ENCODE measurements at regions not wholly inside any gene's neighbourhood (a gene's known extent, or its start where the extent isn't known, plus 50 kb on each side); places are given as distances from the start of the nearest gene placed in this dataset.
A peak's percentile ranks its signal among the peaks of the same experiment; 100 is the strongest.

DNA sequence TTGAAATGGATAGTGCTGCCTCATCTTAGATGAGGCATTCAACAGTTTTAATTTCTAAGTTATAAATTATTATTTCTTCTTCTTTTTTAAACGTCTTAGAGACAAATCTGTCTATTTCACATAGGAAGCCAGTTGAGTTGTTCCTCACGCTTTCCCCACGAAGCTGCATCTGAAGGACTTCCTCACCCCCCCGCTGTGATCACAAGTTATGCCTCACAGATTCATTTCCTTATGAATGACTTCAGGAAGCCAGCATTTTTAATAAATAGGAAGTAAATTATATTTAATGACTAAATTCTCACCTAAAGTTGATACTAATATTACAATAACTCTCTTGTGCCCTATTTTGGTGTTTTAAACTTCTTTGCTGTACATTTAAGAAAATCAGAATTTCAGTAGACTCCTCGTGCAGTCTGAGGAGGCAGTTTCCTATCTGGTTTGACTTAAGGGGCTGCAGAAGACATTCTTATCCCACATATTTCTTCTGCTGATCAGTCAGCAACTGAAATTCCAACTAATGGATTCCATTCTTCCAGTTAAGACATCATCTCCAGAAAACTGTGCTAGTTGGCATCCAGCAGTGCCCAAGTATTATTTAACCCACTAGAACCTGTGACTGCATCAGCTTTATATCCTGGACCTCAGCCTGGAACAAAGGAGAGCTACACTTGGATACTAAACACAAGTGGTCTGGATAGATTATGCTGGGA lies 182.7 kb upstream of the CCN2 start:
- H3K36me3 ChIP-seq (ENCODE audit: control insufficient read depth, insufficient read depth, low read length) = no peaks in the 10 kb centered on the region
- H3K4me1 ChIP-seq (ENCODE audit: control insufficient read depth, insufficient read depth, low read length) = peaks cover 26% of the 10 kb centered on the region
- no peaks in the 10 kb centered on the region for H3K9me3 ChIP-seq (ENCODE audit: control insufficient read depth, low read length)
- no peak overlapping the region for H3K9ac ChIP-seq (ENCODE audit: low read length)
- H3K4me3 ChIP-seq (ENCODE audit: low read length) = no peak overlapping the region
- H3K27me3 ChIP-seq (ENCODE audit: control insufficient read depth, insufficient read depth, low read length) = no peaks in the 10 kb centered on the region

- no peaks in the 10 kb centered on the region for H3K36me3 ChIP-seq (ENCODE audit: control insufficient read depth, insufficient read depth, low read length)
- peaks cover 26% of the 10 kb centered on the region for H3K4me1 ChIP-seq (ENCODE audit: control insufficient read depth, insufficient read depth, low read length)
- H3K9me3 ChIP-seq (ENCODE audit: control insufficient read depth, low read length) = no peaks in the 10 kb centered on the region
- H3K27me3 ChIP-seq (ENCODE audit: control insufficient read depth, insufficient read depth, low read length) = no peaks in the 10 kb centered on the region
- H3K4me3 ChIP-seq (ENCODE audit: low read length) = no peak overlapping the region
- H3K9ac ChIP-seq (ENCODE audit: low read length) = no peak overlapping the region
These were observed 181.9 kb upstream of the CCN2 start for GRCh38 chr6:132132924-132133639.

DNA sequence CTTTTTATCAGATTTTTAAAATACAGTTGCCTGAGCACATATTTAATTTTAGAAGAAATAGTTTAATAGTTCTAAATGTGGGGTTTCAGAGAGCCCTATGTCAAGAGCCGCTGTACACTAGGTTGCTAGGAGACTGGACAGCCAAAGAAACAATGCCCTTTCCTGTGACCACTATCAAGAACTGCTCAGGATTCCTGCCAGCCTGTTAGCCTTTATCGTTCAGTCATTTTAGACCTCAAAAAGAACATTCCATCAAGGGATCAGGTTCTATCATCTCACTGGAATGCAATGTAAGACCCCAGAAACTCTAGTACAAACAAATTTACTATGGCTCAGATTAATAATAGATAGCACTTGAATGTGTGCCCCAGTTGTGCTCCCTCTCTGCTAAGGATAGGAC lies 181.2 kb upstream of the CCN2 start:
- Histone ChIP-seq H3K9me3 (ENCODE audit: control insufficient read depth, low read length) (no peaks in the 10 kb centered on the region), H3K36me3 (ENCODE audit: control insufficient read depth, insufficient read depth, low read length) (no peaks in the 10 kb centered on the region), H3K9ac (ENCODE audit: low read length) (no peak overlapping the region), H3K27me3 (ENCODE audit: control insufficient read depth, insufficient read depth, low read length) (no peaks in the 10 kb centered on the region), H3K4me1 (ENCODE audit: control insufficient read depth, insufficient read depth, low read length) (peaks cover 26% of the 10 kb centered on the region), H3K4me3 (ENCODE audit: low read length) (no peak overlapping the region)

GRCh38 chr6:132131758-132132157 lies 180.6 kb upstream of the CCN2 start:
- peaks cover 26% of the 10 kb centered on the region for H3K4me1 ChIP-seq (ENCODE audit: control insufficient read depth, insufficient read depth, low read length)
- no peak overlapping the region for H3K9ac ChIP-seq (ENCODE audit: low read length)
- no peaks in the 10 kb centered on the region for H3K9me3 ChIP-seq (ENCODE audit: control insufficient read depth, low read length)
- H3K4me3 ChIP-seq (ENCODE audit: low read length) = no peak overlapping the region
- H3K36me3 ChIP-seq (ENCODE audit: control insufficient read depth, insufficient read depth, low read length) = no peaks in the 10 kb centered on the region
- H3K27me3 ChIP-seq (ENCODE audit: control insufficient read depth, insufficient read depth, low read length) = no peaks in the 10 kb centered on the region

GRCh38 chr6:132131351-132131750 lies 180.2 kb upstream of the CCN2 start:
- H3K9me3 ChIP-seq (ENCODE audit: control insufficient read depth, low read length) = no peaks in the 10 kb centered on the region
- H3K4me3 ChIP-seq (ENCODE audit: low read length) = no peak overlapping the region
- peak overlapping the region; percentile 13 for H3K9ac ChIP-seq (ENCODE audit: low read length)

GRCh38 chr6:132130626-132131298 lies 179.6 kb upstream of the CCN2 start:
- Histone ChIP-seq H3K27me3 (ENCODE audit: control insufficient read depth, insufficient read depth, low read length) (no peaks in the 10 kb centered on the region), H3K9ac (ENCODE audit: low read length) (peak overlapping the region; percentile 13), H3K4me3 (ENCODE audit: low read length) (no peak overlapping the region), H3K4me1 (ENCODE audit: control insufficient read depth, insufficient read depth, low read length) (peaks cover 26% of the 10 kb centered on the region), H3K9me3 (ENCODE audit: control insufficient read depth, low read length) (no peaks in the 10 kb centered on the region), H3K36me3 (ENCODE audit: control insufficient read depth, insufficient read depth, low read length) (no peaks in the 10 kb centered on the region)

More at GRCh38 chr6:132131351-132131750, 180.2 kb upstream of the CCN2 start:
- Histone ChIP-seq H3K4me1 (ENCODE audit: control insufficient read depth, insufficient read depth, low read length) (peaks cover 26% of the 10 kb centered on the region), H3K27me3 (ENCODE audit: control insufficient read depth, insufficient read depth, low read length) (no peaks in the 10 kb centered on the region), H3K36me3 (ENCODE audit: control insufficient read depth, insufficient read depth, low read length) (no peaks in the 10 kb centered on the region)

GRCh38 chr6:132128424-132128823 lies 177.3 kb upstream of the CCN2 start:
- H3K4me1 ChIP-seq (ENCODE audit: control insufficient read depth, insufficient read depth, low read length) = peaks cover 26% of the 10 kb centered on the region

DNA sequence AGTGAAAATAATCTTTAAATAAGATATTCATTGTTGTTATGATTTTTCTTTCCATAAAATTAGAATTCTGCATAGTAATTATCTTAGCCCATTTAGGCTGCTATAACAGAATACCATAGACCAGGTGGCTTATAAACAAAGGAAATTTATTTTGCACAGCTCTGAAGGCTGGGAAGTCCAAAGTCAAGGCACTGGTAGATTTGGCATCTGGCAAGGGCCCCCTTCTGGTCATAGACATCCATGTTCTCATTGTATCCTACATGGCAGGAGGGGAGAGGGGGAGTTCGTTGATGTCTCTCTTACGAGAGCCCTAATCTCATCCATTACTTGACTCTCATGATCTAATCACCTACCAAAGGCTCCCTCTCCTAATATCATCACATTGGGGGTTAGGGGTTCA lies 175.0 kb upstream of the CCN2 start:
- H3K4me3 ChIP-seq (ENCODE audit: low read length) = no peak overlapping the region
- no peak overlapping the region for H3K9ac ChIP-seq (ENCODE audit: low read length)
- no peaks in the 10 kb centered on the region for H3K27me3 ChIP-seq (ENCODE audit: control insufficient read depth, insufficient read depth, low read length)
- peaks cover 6% of the 10 kb centered on the region for H3K4me1 ChIP-seq (ENCODE audit: control insufficient read depth, insufficient read depth, low read length)
- no peaks in the 10 kb centered on the region for H3K36me3 ChIP-seq (ENCODE audit: control insufficient read depth, insufficient read depth, low read length)
- no peaks in the 10 kb centered on the region for H3K9me3 ChIP-seq (ENCODE audit: control insufficient read depth, low read length)

More at GRCh38 chr6:132128424-132128823, 177.3 kb upstream of the CCN2 start:
- H3K27me3 ChIP-seq (ENCODE audit: control insufficient read depth, insufficient read depth, low read length) = no peaks in the 10 kb centered on the region
- H3K36me3 ChIP-seq (ENCODE audit: control insufficient read depth, insufficient read depth, low read length) = no peaks in the 10 kb centered on the region
- no peak overlapping the region for H3K9ac ChIP-seq (ENCODE audit: low read length)
- H3K9me3 ChIP-seq (ENCODE audit: control insufficient read depth, low read length) = no peaks in the 10 kb centered on the region
- H3K4me3 ChIP-seq (ENCODE audit: low read length) = no peak overlapping the region

DNA sequence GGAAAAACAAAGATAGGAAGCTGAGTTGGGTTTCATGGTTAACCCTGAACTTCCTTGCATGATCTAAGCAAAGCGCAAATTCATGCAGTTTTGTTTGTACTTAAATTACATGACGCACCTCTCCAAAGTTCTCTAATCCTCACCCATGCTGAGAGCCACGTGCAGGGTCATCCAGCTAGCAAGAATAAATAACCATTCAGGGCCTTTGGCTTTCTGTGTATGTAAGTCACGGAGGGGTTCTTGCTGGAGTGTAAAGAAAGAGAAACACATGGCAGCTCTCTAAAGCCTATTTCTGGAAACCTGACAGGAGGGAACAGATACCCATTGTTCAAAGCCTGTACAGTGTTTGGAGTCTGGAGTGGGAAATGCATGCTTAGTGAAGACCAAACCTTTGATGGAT lies 171.7 kb upstream of the CCN2 start:
- Histone ChIP-seq H3K4me1 (ENCODE audit: control insufficient read depth, insufficient read depth, low read length) (no peaks in the 10 kb centered on the region), H3K27me3 (ENCODE audit: control insufficient read depth, insufficient read depth, low read length) (no peaks in the 10 kb centered on the region), H3K36me3 (ENCODE audit: control insufficient read depth, insufficient read depth, low read length) (no peaks in the 10 kb centered on the region), H3K9ac (ENCODE audit: low read length) (no peak overlapping the region), H3K9me3 (ENCODE audit: control insufficient read depth, low read length) (no peaks in the 10 kb centered on the region), H3K4me3 (ENCODE audit: low read length) (no peak overlapping the region)

DNA sequence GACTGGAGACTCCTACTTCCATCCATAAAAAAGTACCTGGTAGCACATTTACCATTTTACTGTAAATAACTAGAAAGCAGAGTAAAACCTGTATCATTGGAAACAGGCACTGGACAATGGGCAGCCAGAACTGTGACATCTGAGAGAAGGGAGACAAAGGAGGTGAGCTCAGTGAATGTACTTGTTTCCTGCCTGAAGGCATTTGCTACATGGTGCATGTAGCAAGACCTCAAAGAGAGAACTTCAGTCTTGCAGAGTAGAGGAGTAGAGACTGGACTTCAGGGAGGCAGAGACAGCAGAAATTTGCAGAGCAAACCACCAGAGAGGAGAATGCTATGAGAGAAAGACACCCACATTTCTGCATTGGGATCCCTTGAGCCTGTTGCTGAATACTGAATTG lies 171.0 kb upstream of the CCN2 start:
- Histone ChIP-seq H3K36me3 (ENCODE audit: control insufficient read depth, insufficient read depth, low read length) (no peaks in the 10 kb centered on the region), H3K4me3 (ENCODE audit: low read length) (no peak overlapping the region), H3K4me1 (ENCODE audit: control insufficient read depth, insufficient read depth, low read length) (no peaks in the 10 kb centered on the region), H3K27me3 (ENCODE audit: control insufficient read depth, insufficient read depth, low read length) (no peaks in the 10 kb centered on the region), H3K9me3 (ENCODE audit: control insufficient read depth, low read length) (no peaks in the 10 kb centered on the region), H3K9ac (ENCODE audit: low read length) (no peak overlapping the region)

DNA sequence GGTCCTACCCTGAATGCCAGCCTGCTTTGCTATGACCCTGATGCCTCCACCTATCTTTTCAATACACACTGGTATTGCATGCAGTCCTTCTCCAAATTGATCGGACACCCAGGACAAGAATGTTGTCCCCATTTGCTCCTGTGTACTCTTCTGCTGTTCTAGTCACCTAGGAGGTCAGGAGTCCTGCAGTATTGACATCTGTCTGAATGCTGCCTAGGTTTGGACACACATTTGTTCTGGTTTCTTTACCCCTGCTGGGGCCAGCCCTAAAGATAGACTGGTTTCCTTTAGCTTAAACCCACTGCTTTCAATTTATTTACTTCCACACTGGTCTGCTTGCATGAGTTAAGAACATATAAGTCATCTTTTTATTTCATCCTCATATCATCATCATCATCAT lies 167.0 kb upstream of the CCN2 start:
- no peaks in the 10 kb centered on the region for H3K36me3 ChIP-seq (ENCODE audit: control insufficient read depth, insufficient read depth, low read length)
- no peak overlapping the region for H3K4me3 ChIP-seq (ENCODE audit: low read length)
- H3K9me3 ChIP-seq (ENCODE audit: control insufficient read depth, low read length) = no peaks in the 10 kb centered on the region
- H3K9ac ChIP-seq (ENCODE audit: low read length) = no peak overlapping the region
- H3K4me1 ChIP-seq (ENCODE audit: control insufficient read depth, insufficient read depth, low read length) = no peaks in the 10 kb centered on the region
- no peaks in the 10 kb centered on the region for H3K27me3 ChIP-seq (ENCODE audit: control insufficient read depth, insufficient read depth, low read length)

GRCh38 chr6:132115714-132116366 lies 164.7 kb upstream of the CCN2 start:
- Histone ChIP-seq H3K36me3 (ENCODE audit: control insufficient read depth, insufficient read depth, low read length) (no peaks in the 10 kb centered on the region), H3K27me3 (ENCODE audit: control insufficient read depth, insufficient read depth, low read length) (no peaks in the 10 kb centered on the region), H3K9me3 (ENCODE audit: control insufficient read depth, low read length) (no peaks in the 10 kb centered on the region), H3K9ac (ENCODE audit: low read length) (no peak overlapping the region), H3K4me3 (ENCODE audit: low read length) (no peak overlapping the region), H3K4me1 (ENCODE audit: control insufficient read depth, insufficient read depth, low read length) (no peaks in the 10 kb centered on the region)

Measured in mucosa of stomach (tissue), 1 donor.